HCT116 (cell line): ENCODE measurements at regions not wholly inside any gene's neighbourhood (a gene's known extent, or its start where the extent isn't known, plus 50 kb on each side); places are given as distances from the start of the nearest gene placed in this dataset.

Experiments used
- ATAC-seq: fragments of 200-7000 bp; cut with Tn5 transposase; 2 replicates; pipeline ENCODE4 v1.9.1; 2020; ENCODE audit warnings: mild to moderate bottlenecking, moderate library complexity
- BruUV-seq: library from RNA; stranded (reverse); fragments of 400-500 nt; replicated peaks from 2 replicates; lab custom pipeline; 2021; lab: Mats Ljungman, UMichigan
- CTCF ChIA-PET: fragments of 300-600 bp; sonication (Branson Sonifier 250); formaldehyde crosslinking; loops from one replicate; lab custom pipeline; 2021; ENCODE audit warnings: antibody characterized with exemption; lab: Charles Lee
- POLR2A ChIA-PET: fragments of 300-600, 350-600 bp; sonication (Branson Sonifier 250); formaldehyde crosslinking; loops from one replicate; lab custom pipeline; 2021; ENCODE audit warnings: antibody characterized with exemption; lab: Charles Lee
- RAD21 ChIA-PET, 2 experiments: fragments of 300-600 bp; sonication (Branson Sonifier 250); formaldehyde crosslinking; loops; one replicate each; lab custom pipeline; 2023; ENCODE audit warnings: low total read pairs in 2 of 2; ENCODE audit not compliant: uncharacterized antibody in 2 of 2, unreplicated experiment in 2 of 2, low non-redundant PET in 1 of 2; lab: Charles Lee
- DNase-seq: peaks from one replicate; pipeline ENCODE4 v3.0.0-alpha.2; 2010; ENCODE audit warnings: low read depth, low spot score
- H2AFZ ChIP-seq: fragments of 200-600 bp; shearing (Covaris generic), sonication (generic); 2 replicates; pipeline ENCODE4 v1.6.1; 2017; ENCODE audit warnings: low read depth, mixed run types, mixed read lengths, antibody characterized with exemption, low read length; ENCODE audit not compliant: poor library complexity, severe bottlenecking
- H3K27ac ChIP-seq: 2 replicates; pipeline ENCODE4 v1.5.1; 2012; ENCODE audit warnings: low read depth, low read length
- H3K27me3 ChIP-seq: fragments of 200-600 bp; sonication (generic); 2 replicates; pipeline ENCODE4 v1.6.1; 2016; ENCODE audit warnings: mixed run types, low read length, mixed read lengths; ENCODE audit not compliant: insufficient read depth
- H3K36me3 ChIP-seq, 2 experiments: fragments of 200-500 bp in 1 of 2; fragments of 200-600 bp in 1 of 2; sonication (Bioruptor generic) in 1 of 2; sonication (generic) in 1 of 2; 2 replicates each; pipeline versions ENCODE4 v1.5.1 to v1.6.1; 2014 to 2016; ENCODE audit warnings: low read length in 2 of 2, inconsistent platforms in 1 of 2, mixed read lengths in 1 of 2, mixed run types in 1 of 2; ENCODE audit not compliant: insufficient read depth in 2 of 2, control insufficient read depth in 1 of 2
- H3K4me1 ChIP-seq, 2 experiments: fragments of 200-600 bp in 1 of 2; sonication (generic) in 1 of 2; 2 replicates each; pipeline versions ENCODE4 v1.5.1 to v1.6.1; 2012 to 2017; ENCODE audit warnings: low read length in 2 of 2, inconsistent platforms in 1 of 2, mild to moderate bottlenecking in 1 of 2, mixed read lengths in 1 of 2, mixed run types in 1 of 2, moderate library complexity in 1 of 2; ENCODE audit not compliant: insufficient read depth in 2 of 2, control insufficient read depth in 1 of 2
- H3K4me2 ChIP-seq: fragments of 200-600 bp; sonication (generic); 2 replicates; pipeline ENCODE4 v1.6.1; 2017; ENCODE audit warnings: mixed run types, low read length, mixed read lengths
- H3K4me3 ChIP-seq, 2 experiments: fragments of 200-600 bp in 1 of 2; sonication (generic) in 1 of 2; replicated peaks in 1 of 2; 2 replicates each; pipeline ENCODE4 v1.5.1; 2011 to 2016; ENCODE audit warnings: low read length in 2 of 2, control low read depth in 1 of 2, low read depth in 1 of 2, mild to moderate bottlenecking in 1 of 2, mixed read lengths in 1 of 2, mixed run types in 1 of 2
- H3K79me2 ChIP-seq: fragments of 200-600 bp; sonication (generic); 2 replicates; pipeline ENCODE4 v1.6.1; 2017; ENCODE audit warnings: mild to moderate bottlenecking, mixed run types, low read length, moderate library complexity, mixed read lengths; ENCODE audit not compliant: insufficient read depth
- H3K9ac ChIP-seq: fragments of 200-600 bp; sonication (generic); 2 replicates; pipeline ENCODE4 v1.6.1; 2016; ENCODE audit warnings: low read length, mixed read lengths
- H3K9me2 ChIP-seq: fragments of 200-600 bp; sonication (generic), shearing (Covaris generic); 2 replicates; pipeline ENCODE4 v1.6.1; 2017; ENCODE audit warnings: mixed run types, mild to moderate bottlenecking, moderate library complexity; ENCODE audit not compliant: insufficient read depth
- H3K9me3 ChIP-seq, 2 experiments: fragments of 200-500 bp in 1 of 2; fragments of 200-600 bp in 1 of 2; sonication (Bioruptor generic) in 1 of 2; sonication (generic) in 1 of 2; 2 replicates each; pipeline ENCODE4 v1.6.1; 2014 to 2017; ENCODE audit warnings: low read length in 2 of 2, mixed read lengths in 2 of 2, inconsistent platforms in 1 of 2, low read depth in 1 of 2, mild to moderate bottlenecking in 1 of 2, mixed run types in 1 of 2, moderate library complexity in 1 of 2; ENCODE audit not compliant: control insufficient read depth in 1 of 2, insufficient read depth in 1 of 2
- H4K20me1 ChIP-seq: fragments of 200-600 bp; sonication (generic), shearing (Covaris generic); 2 replicates; pipeline ENCODE4 v1.6.1; 2017; ENCODE audit warnings: mixed run types, mild to moderate bottlenecking, moderate library complexity; ENCODE audit not compliant: insufficient read depth
- CBX3 ChIP-seq: IDR thresholded peaks from 2 replicates; pipeline ENCODE4 v1.6.1; 2012; ENCODE audit warnings: low read depth
- CEBPB ChIP-seq: IDR thresholded peaks from 2 replicates; pipeline ENCODE4 v1.6.1; 2012; ENCODE audit warnings: low read depth
- CTCF ChIP-seq, 3 experiments: fragments of 200-600 bp in 1 of 3; sonication (generic) in 1 of 3; IDR thresholded peaks in 2 of 3; conservative IDR thresholded peaks in 1 of 3; 2 replicates each; pipeline ENCODE4 v1.5.1; 2012 to 2017; ENCODE audit warnings: low read depth in 2 of 3, low read length in 2 of 3, antibody characterized with exemption in 1 of 3, borderline replicate concordance in 1 of 3, control low read depth in 1 of 3, mild to moderate bottlenecking in 1 of 3, mixed read lengths in 1 of 3, mixed run types in 1 of 3, moderate library complexity in 1 of 3; ENCODE audit not compliant: insufficient read depth in 1 of 3
- EGR1 ChIP-seq: IDR thresholded peaks from 2 replicates; pipeline ENCODE4 v1.6.1; 2012; ENCODE audit warnings: low read depth
- ELF1 ChIP-seq: IDR thresholded peaks from 2 replicates; pipeline ENCODE4 v1.6.1; 2012; ENCODE audit warnings: low read depth, borderline replicate concordance
- EZH2 ChIP-seq: fragments of 200-600 bp; sonication (generic); IDR thresholded peaks from 2 replicates; pipeline ENCODE4 v1.6.1; 2017; ENCODE audit warnings: antibody characterized with exemption, mixed run types
- EZH2phosphoT487 ChIP-seq: fragments of 200-600 bp; IDR thresholded peaks from 2 replicates; pipeline ENCODE4 v1.6.1; 2018; ENCODE audit warnings: antibody characterized with exemption, borderline replicate concordance
- FOSL1 ChIP-seq: IDR thresholded peaks from 2 replicates; pipeline ENCODE4 v1.6.1; 2012; ENCODE audit warnings: low read depth
- JUND ChIP-seq: IDR thresholded peaks from 2 replicates; pipeline ENCODE4 v1.6.1; 2012
- MAX ChIP-seq: IDR thresholded peaks from 2 replicates; pipeline ENCODE4 v1.6.1; 2012
- POLR2A ChIP-seq: IDR thresholded peaks from 2 replicates; pipeline ENCODE4 v1.7.0; 2011; ENCODE audit warnings: borderline replicate concordance; ENCODE audit not compliant: insufficient read depth, insufficient read length; ENCODE audit errors: extremely low read depth
- REST ChIP-seq: IDR thresholded peaks from 2 replicates; pipeline ENCODE4 v1.6.1; 2012; ENCODE audit warnings: low read depth
- TCF7L2 ChIP-seq: IDR thresholded peaks from 2 replicates; pipeline ENCODE4 v1.7.0; 2011; ENCODE audit warnings: borderline replicate concordance, inconsistent platforms; ENCODE audit not compliant: insufficient read depth, insufficient read length; ENCODE audit errors: extremely low read depth
- YY1 ChIP-seq: IDR thresholded peaks from 2 replicates; pipeline ENCODE4 v1.6.1; 2011; ENCODE audit warnings: low read length, low read depth, moderate library complexity, mild to moderate bottlenecking; ENCODE audit not compliant: insufficient replicate concordance; ENCODE audit errors: extremely low read depth
- ZFX ChIP-seq: fragments of 450-650 bp; IDR thresholded peaks from 2 replicates; pipeline ENCODE4 v1.6.1; 2017
- intact Hi-C: fragments of 100-400 bp; cut with micrococcal nuclease; formaldehyde crosslinking; loops from 2 replicates; pipeline ENCODE4 v1.10.0; 2022

- ChIA-PET CTCF (no interaction called here), POLR2A (no interaction called here), RAD21 (no interaction called here)
- H3K4me2 ChIP-seq: no peak overlapping the region
- DNase-seq (no peak), ATAC-seq (no peak)
- H3K9me3 ChIP-seq: peaks cover 0 to 12% of the 10 kb centered on the region in 2 experiments; a peak in 2 of 4 replicates
- TF ChIP-seq TCF7L2 (no peak), CTCF (IDR thresholded peaks at IDR 0.05 in 2 of 3, conservative IDR thresholded peaks at IDR 0.05 in 1 of 3; ENCODE audit: borderline replicate concordance in 1 of 3, insufficient read depth in 1 of 3, low read depth in 2 of 3, low read length in 2 of 3) (no peak), EGR1 (no peak), ZFX (no peak), POLR2A (no peak), EZH2phosphoT487 (no peak), MAX (no peak), JUND (no peak), FOSL1 (no peak), CEBPB (no peak), YY1 (no peak), EZH2 (no peak), ELF1 (no peak), CBX3 (no peak), REST (no peak)
- intact Hi-C loops: no loop called here
- no peaks in the 10 kb centered on the region for H3K79me2 ChIP-seq
- H3K4me1 ChIP-seq: no peaks in the 10 kb centered on the region
- H3K27ac ChIP-seq: no peak overlapping the region
- no peaks in the 10 kb centered on the region for H3K36me3 ChIP-seq
- H4K20me1 ChIP-seq: no peaks in the 10 kb centered on the region
- no peak overlapping the region for H3K4me3 ChIP-seq
- BruUV-seq: no TSS peak
- H2AFZ ChIP-seq: no peak overlapping the region
- no peak overlapping the region for H3K9ac ChIP-seq
- H3K9me2 ChIP-seq: no peaks in the 10 kb centered on the region
- no peaks in the 10 kb centered on the region for H3K27me3 ChIP-seq
Measured at GRCh38 chr1:239586128-239586527, 199.8 kb downstream of the CHRM3 start.
